ENCODE measurements at regions not wholly inside any gene's neighbourhood (a gene's known extent, or its start where the extent isn't known, plus 50 kb on each side); places are given as distances from the start of the nearest gene placed in this dataset.

- ATAC-seq (no peak), DNase-seq (ENCODE audit: low read depth, low spot score) (no peak)
- Histone ChIP-seq H3K9me3 (ENCODE audit: control insufficient read depth in 1 of 2, insufficient read depth in 1 of 2, low read depth in 1 of 2, low read length in 2 of 2) (no peaks in the 10 kb centered on the region), H3K9ac (ENCODE audit: low read length) (no peak overlapping the region), H3K36me3 (ENCODE audit: control insufficient read depth in 1 of 2, insufficient read depth in 2 of 2, low read length in 2 of 2) (no peaks in the 10 kb centered on the region), H3K27ac (ENCODE audit: low read depth, low read length) (no peak overlapping the region), H3K27me3 (ENCODE audit: insufficient read depth, low read length) (no peaks in the 10 kb centered on the region), H3K79me2 (ENCODE audit: insufficient read depth, low read length) (no peaks in the 10 kb centered on the region), H3K4me1 (ENCODE audit: control insufficient read depth in 1 of 2, insufficient read depth in 2 of 2, low read length in 2 of 2) (no peaks in the 10 kb centered on the region), H3K4me3 (replicated peaks in 1 of 2; ENCODE audit: low read depth in 1 of 2, low read length in 2 of 2) (no peak overlapping the region), H3K4me2 (ENCODE audit: low read length) (no peak overlapping the region), H2AFZ (ENCODE audit: low read depth, low read length, poor library complexity, severe bottlenecking) (no peak overlapping the region), H4K20me1 (ENCODE audit: insufficient read depth) (no peaks in the 10 kb centered on the region), H3K9me2 (ENCODE audit: insufficient read depth) (no peaks in the 10 kb centered on the region)
- no TSS peak for BruUV-seq (replicated peaks)
- POLR2A ChIA-PET, result no interaction called here
- intact Hi-C loops (cut with micrococcal nuclease), result no loop called here
- CTCF ChIA-PET, result no interaction called here
- TF ChIP-seq SIN3A (IDR thresholded peaks at IDR 0.05; ENCODE audit: low read depth), result no peak
- peak; percentile 6; the same call in 1 of the 2 replicates for TF ChIP-seq REST (IDR thresholded peaks at IDR 0.05; ENCODE audit: low read depth)
- RAD21 ChIA-PET (ENCODE audit: low non-redundant PET in 1 of 2, low total read pairs in 2 of 2, uncharacterized antibody in 2 of 2, unreplicated experiment in 2 of 2), result no interaction called here
Observed at GRCh38 chr13:62583466-62583865, 1167.8 kb upstream of the PCDH20 start.

- H2AFZ ChIP-seq (ENCODE audit: low read depth, low read length, poor library complexity, severe bottlenecking), result no peak overlapping the region
- H3K4me1 ChIP-seq (ENCODE audit: control insufficient read depth in 1 of 2, insufficient read depth in 2 of 2, low read length in 2 of 2), result no peaks in the 10 kb centered on the region
- no TSS peak for BruUV-seq (replicated peaks)
- TF ChIP-seq ZBTB33 (IDR thresholded peaks at IDR 0.05; ENCODE audit: extremely low read depth, insufficient replicate concordance, low read length), result no peak
- H3K9me3 ChIP-seq (ENCODE audit: control insufficient read depth in 1 of 2, insufficient read depth in 1 of 2, low read depth in 1 of 2, low read length in 2 of 2), result no peaks in the 10 kb centered on the region
- no peak overlapping the region for H3K4me3 ChIP-seq (replicated peaks in 1 of 2; ENCODE audit: low read depth in 1 of 2, low read length in 2 of 2)
- ChIA-PET POLR2A (no interaction called here), RAD21 (ENCODE audit: low non-redundant PET in 1 of 2, low total read pairs in 2 of 2, uncharacterized antibody in 2 of 2, unreplicated experiment in 2 of 2) (no interaction called here), CTCF (no interaction called here)
- H3K9me2 ChIP-seq (ENCODE audit: insufficient read depth), result no peaks in the 10 kb centered on the region
- H3K4me2 ChIP-seq (ENCODE audit: low read length), result no peak overlapping the region
- no peaks in the 10 kb centered on the region for H4K20me1 ChIP-seq (ENCODE audit: insufficient read depth)
- no peak overlapping the region for H3K9ac ChIP-seq (ENCODE audit: low read length)
- no peaks in the 10 kb centered on the region for H3K27me3 ChIP-seq (ENCODE audit: insufficient read depth, low read length)
- H3K27ac ChIP-seq (ENCODE audit: low read depth, low read length), result no peak overlapping the region
- intact Hi-C loops (cut with micrococcal nuclease), result no loop called here
- H3K79me2 ChIP-seq (ENCODE audit: insufficient read depth, low read length), result no peaks in the 10 kb centered on the region
- no peaks in the 10 kb centered on the region for H3K36me3 ChIP-seq (ENCODE audit: control insufficient read depth in 1 of 2, insufficient read depth in 2 of 2, low read length in 2 of 2)
- no peak for ATAC-seq
- no peak for DNase-seq (ENCODE audit: low read depth, low spot score)
Observed at GRCh38 chr13:62578402-62578801, 1162.8 kb upstream of the PCDH20 start.

Data from HCT116 (cell line).